ENCODE measurements at regions not wholly inside any gene's neighbourhood (a gene's known extent, or its start where the extent isn't known, plus 50 kb on each side); places are given as distances from the start of the nearest gene placed in this dataset.

DNA sequence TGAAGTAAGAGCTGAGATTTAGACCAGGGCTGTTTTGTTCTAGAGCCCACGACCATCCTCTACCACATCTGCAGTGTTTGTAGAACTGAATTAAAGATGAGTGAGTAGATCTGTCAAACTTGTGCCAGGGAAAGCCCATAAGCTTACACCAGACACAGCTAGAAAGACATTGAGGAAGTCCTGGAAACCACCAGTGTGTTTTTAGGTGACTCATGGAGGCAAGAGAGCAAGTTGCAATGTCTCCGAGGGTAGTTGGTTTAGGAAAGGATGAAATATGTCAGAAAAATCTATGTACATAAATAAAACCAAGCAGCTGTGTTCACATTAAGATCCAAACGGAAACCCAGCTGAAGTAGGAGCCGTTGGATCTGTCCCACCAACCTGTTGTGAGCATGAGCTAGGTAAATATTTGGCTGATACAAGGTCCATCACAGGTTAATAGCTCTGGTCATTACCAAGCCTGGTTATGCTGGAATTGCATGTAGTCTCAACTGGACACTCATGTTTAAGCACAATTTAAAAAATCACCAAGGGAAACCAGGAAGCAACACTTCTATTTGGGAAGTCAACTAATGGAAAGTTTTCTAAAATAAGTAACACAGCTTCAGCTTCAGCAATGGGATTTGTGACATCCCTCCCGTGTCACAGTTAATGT, 49.9 kb upstream of the PLEKHG3 start:
- Histone ChIP-seq H3K27me3 (ENCODE audit: control insufficient read depth in 1 of 2, insufficient read depth in 2 of 2, low read length in 2 of 2) (no peaks in the 10 kb centered on the region), H3K36me3 (ENCODE audit: control insufficient read depth in 2 of 2, insufficient read depth in 2 of 2, low read length in 1 of 2) (no peaks in the 10 kb centered on the region), H3K4me3 (ENCODE audit: low read depth in 1 of 2, low read length in 2 of 2) (no peak overlapping the region), H3K27ac (ENCODE audit: low read depth in 2 of 2, low read length in 1 of 2) (peak overlapping the region; percentile 24 to 29), H3K9me3 (ENCODE audit: control insufficient read depth in 2 of 2, insufficient read depth in 1 of 2, low read depth in 1 of 2, low read length in 1 of 2) (no peaks in the 10 kb centered on the region), H3K4me1 (ENCODE audit: control insufficient read depth in 2 of 2, insufficient read depth in 2 of 2, low read length in 1 of 2) (no peaks in the 10 kb centered on the region)
- 10 to 13% methylated on average over 5 of the region's 5 CpGs for WGBS, 2 donors
